HL-60 (cell line): ENCODE measurements at regions not wholly inside any gene's neighbourhood (a gene's known extent, or its start where the extent isn't known, plus 50 kb on each side); places are given as distances from the start of the nearest gene placed in this dataset.

Source experiments
- DNase-seq, 2 experiments: peaks; one replicate each; pipeline ENCODE4 v3.0.0-alpha.2; 2010 to 2020; ENCODE audit warnings: low read depth in 1 of 2, low spot score in 1 of 2
- H3K27ac ChIP-seq: fragments of 250-450 bp; sonication (Bioruptor Pico); replicated peaks from 2 replicates; pipeline ENCODE4 v1.5.1; 2020; ENCODE audit warnings: mild to moderate bottlenecking, moderate library complexity
- H3K27me3 ChIP-seq: fragments of 250-450 bp; sonication (Bioruptor Pico); 2 replicates; pipeline ENCODE4 v1.5.1; 2021; ENCODE audit warnings: mild to moderate bottlenecking, moderate library complexity; ENCODE audit not compliant: insufficient read depth, poor library complexity, severe bottlenecking
- H3K4me3 ChIP-seq: replicated peaks from 2 replicates; pipeline ENCODE4 v1.5.1; 2011; ENCODE audit warnings: mild to moderate bottlenecking, control low read depth, low read length; ENCODE audit not compliant: insufficient read depth
- GABPA ChIP-seq: IDR thresholded peaks from 2 replicates; pipeline ENCODE4 v1.6.1; 2012; ENCODE audit warnings: low read depth
- POLR2AphosphoS5 ChIP-seq: IDR thresholded peaks from 2 replicates; pipeline ENCODE4 v1.6.1; 2012; ENCODE audit warnings: low read depth
- REST ChIP-seq: IDR thresholded peaks from 2 replicates; pipeline ENCODE4 v1.6.1; 2012; ENCODE audit warnings: low read depth; ENCODE audit not compliant: insufficient replicate concordance
- SPI1 ChIP-seq: IDR thresholded peaks from 2 replicates; pipeline ENCODE4 v1.6.1; 2012; ENCODE audit warnings: low read depth, mild to moderate bottlenecking, borderline replicate concordance
- TF ChIP-seq, protein P1 (sequence below): IDR thresholded peaks from one replicate; pipeline ENCODE4 v1.5.1; 2011; ENCODE audit warnings: low read length, control low read depth, inconsistent platforms; ENCODE audit not compliant: insufficient read depth

DNA sequence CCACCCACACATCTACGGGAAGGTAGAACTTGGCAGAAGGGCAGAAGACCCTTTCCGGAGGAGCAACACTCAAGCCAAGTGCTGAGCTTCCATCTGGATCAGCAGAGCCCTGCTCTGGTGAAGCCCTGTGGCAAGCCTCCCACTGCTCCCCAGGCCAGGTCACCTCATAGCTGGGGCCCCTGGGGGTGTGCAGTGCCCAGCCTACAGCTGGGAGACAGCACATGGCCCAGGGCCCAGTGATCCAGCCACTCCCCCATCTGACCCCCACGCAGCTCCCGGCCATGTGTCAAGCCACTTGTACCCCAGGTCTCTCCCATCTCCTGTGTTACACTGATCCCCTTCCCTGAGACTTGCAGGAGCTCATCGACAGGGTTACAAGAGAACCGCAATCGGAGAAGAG lies 95.7 kb downstream of the RBFOX3 start:
- no peak for DNase-seq
- H3K27ac ChIP-seq: no peak overlapping the region
- H3K4me3 ChIP-seq: no peak overlapping the region
- TF ChIP-seq, protein P1, sequence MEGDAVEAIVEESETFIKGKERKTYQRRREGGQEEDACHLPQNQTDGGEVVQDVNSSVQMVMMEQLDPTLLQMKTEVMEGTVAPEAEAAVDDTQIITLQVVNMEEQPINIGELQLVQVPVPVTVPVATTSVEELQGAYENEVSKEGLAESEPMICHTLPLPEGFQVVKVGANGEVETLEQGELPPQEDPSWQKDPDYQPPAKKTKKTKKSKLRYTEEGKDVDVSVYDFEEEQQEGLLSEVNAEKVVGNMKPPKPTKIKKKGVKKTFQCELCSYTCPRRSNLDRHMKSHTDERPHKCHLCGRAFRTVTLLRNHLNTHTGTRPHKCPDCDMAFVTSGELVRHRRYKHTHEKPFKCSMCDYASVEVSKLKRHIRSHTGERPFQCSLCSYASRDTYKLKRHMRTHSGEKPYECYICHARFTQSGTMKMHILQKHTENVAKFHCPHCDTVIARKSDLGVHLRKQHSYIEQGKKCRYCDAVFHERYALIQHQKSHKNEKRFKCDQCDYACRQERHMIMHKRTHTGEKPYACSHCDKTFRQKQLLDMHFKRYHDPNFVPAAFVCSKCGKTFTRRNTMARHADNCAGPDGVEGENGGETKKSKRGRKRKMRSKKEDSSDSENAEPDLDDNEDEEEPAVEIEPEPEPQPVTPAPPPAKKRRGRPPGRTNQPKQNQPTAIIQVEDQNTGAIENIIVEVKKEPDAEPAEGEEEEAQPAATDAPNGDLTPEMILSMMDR: no peak
- no peak for TF ChIP-seq GABPA
- TF ChIP-seq POLR2AphosphoS5: no peak
- no peak for TF ChIP-seq SPI1
- no peak for TF ChIP-seq REST
- peaks cover 6% of the 10 kb centered on the region for H3K27me3 ChIP-seq

DNA sequence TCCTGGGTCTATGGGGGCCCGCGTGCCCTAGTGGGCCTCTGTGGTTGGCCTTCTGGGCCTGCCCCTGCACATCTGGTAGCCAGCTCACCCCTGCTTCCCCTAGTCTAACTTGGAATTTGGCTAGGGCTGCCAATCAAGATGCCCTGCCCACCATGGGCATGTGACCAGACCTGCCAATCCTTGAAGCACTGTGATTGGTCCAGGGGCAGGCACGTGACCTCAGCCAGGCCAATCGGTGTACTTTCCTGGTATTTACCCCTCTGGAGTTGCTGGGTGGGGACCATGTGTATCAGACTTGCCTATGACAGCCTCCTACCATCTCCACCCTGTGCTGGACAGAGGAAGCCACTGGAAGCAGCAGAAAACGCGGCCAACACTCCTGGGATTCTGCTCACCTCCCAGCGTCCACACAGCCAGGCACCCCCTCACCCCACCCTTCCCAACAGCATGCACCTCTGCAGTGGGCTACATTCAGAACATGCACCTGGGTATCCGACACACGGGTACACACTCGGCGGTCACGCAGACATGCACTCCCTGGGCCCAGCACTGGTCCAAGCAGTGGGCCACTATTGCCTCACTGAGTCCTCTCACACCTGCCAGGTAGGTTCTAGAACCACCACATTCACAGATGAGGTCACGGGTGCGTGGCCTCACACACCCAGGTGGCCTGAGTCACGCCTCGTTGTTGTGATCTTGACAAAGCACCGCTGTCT lies 96.9 kb downstream of the RBFOX3 start:
- TF ChIP-seq POLR2AphosphoS5: no peak
- no peak for TF ChIP-seq SPI1
- TF ChIP-seq REST: no peak
- TF ChIP-seq, protein P1: no peak
- TF ChIP-seq GABPA: no peak
- no peak for DNase-seq
- Histone ChIP-seq H3K4me3 (no peak overlapping the region), H3K27me3 (peaks cover 3% of the 10 kb centered on the region), H3K27ac (no peak overlapping the region)

- H3K27me3 ChIP-seq: no peaks in the 10 kb centered on the region
Observed at GRCh38 chr17:79513206-79513605, 97.6 kb downstream of the RBFOX3 start.

More at GRCh38 chr17:79513206-79513605, 97.6 kb downstream of the RBFOX3 start:
- Histone ChIP-seq H3K27ac (no peak overlapping the region), H3K4me3 (no peak overlapping the region)
- TF ChIP-seq, protein P1: no peak
- TF ChIP-seq REST (no peak), POLR2AphosphoS5 (no peak), SPI1 (no peak), GABPA (no peak)
- DNase-seq: no peak
